OCI-LY1 (cell line): ENCODE measurements at regions not wholly inside any gene's neighbourhood (a gene's known extent, or its start where the extent isn't known, plus 50 kb on each side); places are given as distances from the start of the nearest gene placed in this dataset.

ENCODE experiments used
- H2AFZ ChIP-seq: fragments of 200-600 bp; sonication (generic), shearing (Covaris generic); 2 replicates; pipeline ENCODE4 v1.6.0; 2014; ENCODE audit warnings: antibody characterized with exemption, mild to moderate bottlenecking, low read length
- H3F3A ChIP-seq: fragments of 200-600 bp; sonication (generic), shearing (Covaris generic); 2 replicates; pipeline ENCODE4 v1.6.0; 2014; ENCODE audit warnings: mild to moderate bottlenecking, antibody characterized with exemption, low read length, moderate library complexity; ENCODE audit not compliant: insufficient read depth
- H3K27ac ChIP-seq: fragments of 200-600 bp; sonication (generic); 2 replicates; pipeline ENCODE4 v1.5.1; 2014; ENCODE audit warnings: low read length, mixed run types, mild to moderate bottlenecking, low read depth; ENCODE audit not compliant: poor library complexity, severe bottlenecking
- H3K27me3 ChIP-seq: fragments of 200-600 bp; sonication (generic); 2 replicates; pipeline ENCODE4 v1.6.0; 2014; ENCODE audit warnings: antibody characterized with exemption, mild to moderate bottlenecking, low read length, moderate library complexity; ENCODE audit not compliant: insufficient read depth
- H3K36me3 ChIP-seq: fragments of 200-600 bp; sonication (generic); 2 replicates; pipeline ENCODE4 v1.6.1; 2014; ENCODE audit warnings: mild to moderate bottlenecking, antibody characterized with exemption, low read length, moderate library complexity, mixed read lengths; ENCODE audit not compliant: insufficient read depth
- H3K4me1 ChIP-seq: fragments of 200-600 bp; sonication (generic); 2 replicates; pipeline ENCODE4 v1.5.1; 2014; ENCODE audit warnings: mild to moderate bottlenecking, low read length, moderate library complexity; ENCODE audit not compliant: insufficient read depth, severe bottlenecking
- H3K4me2 ChIP-seq: fragments of 200-600 bp; sonication (generic), shearing (Covaris generic); 2 replicates; pipeline ENCODE4 v1.6.1; 2014; ENCODE audit warnings: low read length
- H3K4me3 ChIP-seq: fragments of 200-600 bp; sonication (generic); 2 replicates; pipeline ENCODE4 v1.5.1; 2014; ENCODE audit warnings: low read length, low read depth, mild to moderate bottlenecking, mixed read lengths; ENCODE audit not compliant: poor library complexity, severe bottlenecking
- H3K79me2 ChIP-seq: fragments of 200-600 bp; shearing (Covaris generic); 2 replicates; pipeline ENCODE4 v1.6.1; 2016; ENCODE audit warnings: mixed run types, low read length, mixed read lengths; ENCODE audit not compliant: insufficient read depth
- H3K9ac ChIP-seq: fragments of 200-600 bp; sonication (generic), shearing (Covaris generic); 2 replicates; pipeline ENCODE4 v1.6.1; 2014; ENCODE audit warnings: mild to moderate bottlenecking, low read length, mixed read lengths
- H3K9me2 ChIP-seq: fragments of 200-600 bp; sonication (generic), shearing (Covaris generic); 2 replicates; pipeline ENCODE4 v1.6.1; 2014; ENCODE audit warnings: low read depth, mild to moderate bottlenecking, low read length, mixed read lengths
- H3K9me3 ChIP-seq: fragments of 200-600 bp; shearing (Covaris generic); 2 replicates; pipeline ENCODE4 v1.6.1; 2014; ENCODE audit warnings: low read length, mixed read lengths
- H4K20me1 ChIP-seq: fragments of 200-600 bp; sonication (generic), shearing (Covaris generic); 2 replicates; pipeline ENCODE4 v1.6.0; 2016; ENCODE audit warnings: mild to moderate bottlenecking, low read length; ENCODE audit not compliant: insufficient read depth
- CTCF ChIP-seq: fragments of 200-600 bp; sonication (generic), shearing (Covaris generic); IDR thresholded peaks from 2 replicates; pipeline ENCODE4 v1.5.1; 2017; ENCODE audit warnings: mild to moderate bottlenecking, antibody characterized with exemption, low read length, moderate library complexity, mixed read lengths
- EZH2 ChIP-seq: fragments of 200-600 bp; sonication (generic), shearing (Covaris generic); IDR thresholded peaks from 2 replicates; pipeline ENCODE4 v1.8.0; 2017; ENCODE audit warnings: borderline replicate concordance, mixed run types, mild to moderate bottlenecking, antibody characterized with exemption, low read length, moderate library complexity, mixed read lengths

DNA sequence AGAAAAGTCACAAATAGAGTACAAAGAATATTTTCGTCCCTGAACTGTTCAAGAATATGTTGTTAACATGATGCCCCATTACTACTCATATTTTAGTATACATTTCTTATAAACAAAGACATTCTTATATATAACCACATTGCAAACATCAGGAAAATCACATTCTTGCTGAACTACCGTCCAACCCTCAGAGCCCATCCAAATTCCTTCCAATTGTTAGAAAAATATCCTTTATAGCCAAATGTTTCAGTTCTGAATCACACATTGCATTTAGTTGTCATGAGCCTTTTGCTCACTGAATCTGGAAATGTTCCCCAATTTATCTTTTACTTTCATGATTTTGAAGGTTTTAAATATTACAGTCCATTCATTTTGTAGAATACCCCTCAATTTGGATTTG is 467.8 kb upstream of the ARGLU1 start:
- Histone ChIP-seq H3K79me2 (no peaks in the 10 kb centered on the region), H3K27me3 (no peaks in the 10 kb centered on the region), H3K4me1 (no peaks in the 10 kb centered on the region), H3F3A (no peaks in the 10 kb centered on the region), H4K20me1 (no peaks in the 10 kb centered on the region), H3K9me3 (no peaks in the 10 kb centered on the region), H3K27ac (no peak overlapping the region), H2AFZ (no peak overlapping the region), H3K4me3 (no peak overlapping the region), H3K9me2 (no peaks in the 10 kb centered on the region), H3K36me3 (no peaks in the 10 kb centered on the region), H3K9ac (no peak overlapping the region), H3K4me2 (no peak overlapping the region)
- TF ChIP-seq EZH2 (no peak), CTCF (no peak)

DNA sequence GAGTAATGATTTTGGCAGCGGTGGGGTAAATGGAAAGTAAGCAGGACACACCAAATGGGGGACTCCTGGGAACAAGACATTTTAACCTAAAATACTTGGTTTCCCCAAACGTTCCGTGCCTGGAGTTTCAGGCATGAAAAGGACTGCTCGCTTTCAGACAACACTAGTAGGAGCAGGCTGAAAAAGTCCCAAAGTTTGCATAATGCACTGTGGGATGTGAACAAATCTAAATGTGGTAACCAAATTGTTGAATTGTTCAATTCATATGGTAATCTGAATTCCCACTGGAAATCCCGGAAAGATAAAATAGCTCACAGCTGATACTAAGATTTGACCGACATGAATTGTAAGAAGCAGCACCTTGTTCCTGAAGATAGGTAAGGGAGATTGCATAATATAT is 467.2 kb upstream of the ARGLU1 start:
- Histone ChIP-seq H3K79me2 (no peaks in the 10 kb centered on the region), H3K9ac (no peak overlapping the region), H3K4me2 (no peak overlapping the region), H2AFZ (no peak overlapping the region), H3K4me1 (no peaks in the 10 kb centered on the region), H3K4me3 (no peak overlapping the region), H3K36me3 (no peaks in the 10 kb centered on the region), H3F3A (no peaks in the 10 kb centered on the region), H4K20me1 (no peaks in the 10 kb centered on the region), H3K9me3 (no peaks in the 10 kb centered on the region), H3K27ac (no peak overlapping the region), H3K9me2 (no peaks in the 10 kb centered on the region), H3K27me3 (no peaks in the 10 kb centered on the region)
- no peak for TF ChIP-seq CTCF
- TF ChIP-seq EZH2: no peak

- Histone ChIP-seq H3K9me2 (no peaks in the 10 kb centered on the region), H3K4me3 (no peak overlapping the region), H3K9ac (no peak overlapping the region), H3K27ac (no peak overlapping the region), H3K9me3 (no peaks in the 10 kb centered on the region), H3K27me3 (no peaks in the 10 kb centered on the region), H3K36me3 (no peaks in the 10 kb centered on the region), H3F3A (no peaks in the 10 kb centered on the region), H3K4me2 (no peak overlapping the region), H3K4me1 (no peaks in the 10 kb centered on the region), H4K20me1 (no peaks in the 10 kb centered on the region), H2AFZ (no peak overlapping the region), H3K79me2 (no peaks in the 10 kb centered on the region)
- TF ChIP-seq EZH2 (no peak), CTCF (no peak)
Observed at GRCh38 chr13:107034236-107034872, 466.4 kb upstream of the ARGLU1 start.
